Fibroblast of lung (primary cell): ENCODE measurements at regions not wholly inside any gene's neighbourhood (a gene's known extent, or its start where the extent isn't known, plus 50 kb on each side); places are given as distances from the start of the nearest gene placed in this dataset.

Source experiments
- EZH2 ChIP-seq: IDR thresholded peaks from 2 replicates; pipeline ENCODE4 v1.5.1; 2012; ENCODE audit warnings: low read length, control low read depth, mild to moderate bottlenecking; ENCODE audit errors: missing control alignments
- TF ChIP-seq, protein P1 (sequence below), 2 donors: IDR thresholded peaks in 1 of 2; conservative IDR thresholded peaks in 1 of 2; 1 replicate in 1 of 2; 2 replicates in 1 of 2; pipeline ENCODE4 v1.5.1; 2011 to 2012; ENCODE audit warnings: low read length in 2 of 2, control low read depth in 1 of 2, inconsistent platforms in 1 of 2, low read depth in 1 of 2, mild to moderate bottlenecking in 1 of 2

DNA sequence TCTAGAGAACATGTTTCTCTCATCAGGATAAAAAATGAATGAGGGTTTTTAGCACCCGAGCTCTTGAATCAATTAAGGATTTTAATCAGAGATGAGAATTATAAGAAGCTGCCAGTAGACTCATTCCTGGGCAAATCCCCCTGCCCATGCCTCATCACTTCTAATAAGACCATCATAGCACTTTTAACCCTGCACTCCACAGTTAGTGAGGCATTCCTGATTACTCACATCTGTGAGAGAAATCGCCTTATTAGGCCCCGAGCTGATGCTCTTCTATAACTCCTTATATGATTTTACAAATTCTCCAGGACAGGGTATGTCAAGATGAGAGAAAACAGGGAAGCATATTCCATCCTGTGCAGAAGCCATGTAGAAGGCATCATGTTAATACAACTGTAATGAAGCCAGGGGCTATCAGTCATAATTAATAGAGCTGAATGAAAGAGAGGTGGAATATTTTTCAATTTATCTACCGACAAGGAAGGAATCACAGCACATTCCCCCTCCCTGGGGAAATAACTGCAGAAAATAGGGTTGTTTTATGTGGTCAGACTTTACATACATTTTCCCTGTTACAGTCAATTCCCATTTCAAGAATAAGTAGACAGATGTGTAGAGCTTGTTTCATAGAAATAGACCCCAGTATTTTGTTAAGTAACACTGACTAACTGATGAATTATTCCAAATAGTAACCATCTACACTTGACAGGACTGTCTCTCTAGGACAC lies 272.7 kb downstream of the HHIPL2 start:
- no peak for TF ChIP-seq EZH2
- TF ChIP-seq, protein P1, sequence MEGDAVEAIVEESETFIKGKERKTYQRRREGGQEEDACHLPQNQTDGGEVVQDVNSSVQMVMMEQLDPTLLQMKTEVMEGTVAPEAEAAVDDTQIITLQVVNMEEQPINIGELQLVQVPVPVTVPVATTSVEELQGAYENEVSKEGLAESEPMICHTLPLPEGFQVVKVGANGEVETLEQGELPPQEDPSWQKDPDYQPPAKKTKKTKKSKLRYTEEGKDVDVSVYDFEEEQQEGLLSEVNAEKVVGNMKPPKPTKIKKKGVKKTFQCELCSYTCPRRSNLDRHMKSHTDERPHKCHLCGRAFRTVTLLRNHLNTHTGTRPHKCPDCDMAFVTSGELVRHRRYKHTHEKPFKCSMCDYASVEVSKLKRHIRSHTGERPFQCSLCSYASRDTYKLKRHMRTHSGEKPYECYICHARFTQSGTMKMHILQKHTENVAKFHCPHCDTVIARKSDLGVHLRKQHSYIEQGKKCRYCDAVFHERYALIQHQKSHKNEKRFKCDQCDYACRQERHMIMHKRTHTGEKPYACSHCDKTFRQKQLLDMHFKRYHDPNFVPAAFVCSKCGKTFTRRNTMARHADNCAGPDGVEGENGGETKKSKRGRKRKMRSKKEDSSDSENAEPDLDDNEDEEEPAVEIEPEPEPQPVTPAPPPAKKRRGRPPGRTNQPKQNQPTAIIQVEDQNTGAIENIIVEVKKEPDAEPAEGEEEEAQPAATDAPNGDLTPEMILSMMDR (conservative IDR thresholded peaks at IDR 0.05 in 1 of 2, IDR thresholded peaks at IDR 0.05 in 1 of 2; ENCODE audit: low read depth in 1 of 2, low read length in 2 of 2) = no peak
